IPS-15b (cell line): ENCODE measurements at regions not wholly inside any gene's neighbourhood (a gene's known extent, or its start where the extent isn't known, plus 50 kb on each side); places are given as distances from the start of the nearest gene placed in this dataset.

Experiments
- H3K27me3 ChIP-seq: one replicate; pipeline ENCODE4 v1.6.1; 2013; ENCODE audit warnings: low read length; ENCODE audit not compliant: control insufficient read depth, insufficient read depth
- H3K36me3 ChIP-seq: one replicate; pipeline ENCODE4 v1.6.1; 2013; ENCODE audit warnings: low read length; ENCODE audit not compliant: control insufficient read depth, insufficient read depth
- H3K4me1 ChIP-seq: one replicate; pipeline ENCODE4 v1.6.1; 2013; ENCODE audit warnings: mild to moderate bottlenecking, low read length; ENCODE audit not compliant: control insufficient read depth, insufficient read depth
- H3K4me3 ChIP-seq: one replicate; pipeline ENCODE4 v1.5.1; 2013; ENCODE audit warnings: low read depth, low read length
- H3K9ac ChIP-seq: one replicate; pipeline ENCODE4 v1.6.1; 2013; ENCODE audit warnings: low read depth, mild to moderate bottlenecking, low read length
- H3K9me3 ChIP-seq: one replicate; pipeline ENCODE4 v1.6.1; 2013; ENCODE audit warnings: mild to moderate bottlenecking, low read length; ENCODE audit not compliant: control insufficient read depth, insufficient read depth

DNA sequence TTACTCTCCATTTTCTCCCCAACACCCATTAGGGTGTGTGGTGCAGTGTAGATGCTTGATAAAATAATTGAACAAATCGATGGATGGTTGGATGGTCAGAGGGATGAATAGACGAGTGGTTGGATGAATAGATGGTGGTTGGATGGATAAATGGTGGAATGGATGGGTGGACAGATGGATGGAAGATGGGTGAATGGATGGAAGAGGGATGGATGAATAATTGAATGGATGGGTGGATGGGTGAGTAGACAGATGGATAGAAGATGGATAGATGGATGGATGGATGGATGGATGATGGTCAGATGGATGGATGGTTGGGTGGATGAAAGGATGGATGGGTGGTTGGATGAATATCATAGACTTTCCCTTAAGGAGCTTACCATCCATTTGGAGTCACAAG, 95.0 kb upstream of the BOD1 start:
- H3K4me1 ChIP-seq = no peaks in the 10 kb centered on the region
- H3K36me3 ChIP-seq = no peaks in the 10 kb centered on the region
- no peak overlapping the region for H3K9ac ChIP-seq
- H3K27me3 ChIP-seq = no peaks in the 10 kb centered on the region
- H3K9me3 ChIP-seq = no peaks in the 10 kb centered on the region
- no peak overlapping the region for H3K4me3 ChIP-seq

DNA sequence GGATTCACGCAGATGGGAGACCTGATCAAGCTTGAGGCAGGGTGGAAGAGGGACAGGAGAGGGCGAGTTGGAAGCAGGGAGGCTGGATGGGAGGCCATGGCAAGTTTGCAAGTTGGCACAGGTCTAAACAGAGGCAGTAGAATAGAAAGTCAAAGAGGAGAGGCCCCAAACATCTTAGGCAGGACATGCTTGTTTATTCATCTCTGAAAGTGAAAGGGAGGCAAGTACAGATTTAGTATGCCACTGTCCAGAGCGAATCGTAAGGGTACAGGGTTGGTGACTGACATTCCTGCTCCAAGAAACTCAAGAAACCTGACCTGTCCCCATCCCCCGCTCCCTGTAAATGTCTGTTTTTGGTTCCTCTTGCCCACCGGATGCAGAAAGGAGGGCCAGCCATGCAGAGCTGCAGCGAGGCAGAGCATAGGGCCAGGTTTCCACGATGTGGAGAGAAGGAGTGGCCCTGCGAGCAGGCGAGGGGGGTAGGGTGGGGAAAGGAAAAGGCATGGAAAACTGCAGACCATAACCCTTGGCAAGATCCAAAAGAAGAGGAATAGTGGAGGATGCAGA, 96.2 kb upstream of the BOD1 start:
- Histone ChIP-seq H3K27me3 (no peaks in the 10 kb centered on the region), H3K4me1 (no peaks in the 10 kb centered on the region), H3K4me3 (no peak overlapping the region), H3K9me3 (no peaks in the 10 kb centered on the region), H3K9ac (no peak overlapping the region), H3K36me3 (no peaks in the 10 kb centered on the region)

DNA sequence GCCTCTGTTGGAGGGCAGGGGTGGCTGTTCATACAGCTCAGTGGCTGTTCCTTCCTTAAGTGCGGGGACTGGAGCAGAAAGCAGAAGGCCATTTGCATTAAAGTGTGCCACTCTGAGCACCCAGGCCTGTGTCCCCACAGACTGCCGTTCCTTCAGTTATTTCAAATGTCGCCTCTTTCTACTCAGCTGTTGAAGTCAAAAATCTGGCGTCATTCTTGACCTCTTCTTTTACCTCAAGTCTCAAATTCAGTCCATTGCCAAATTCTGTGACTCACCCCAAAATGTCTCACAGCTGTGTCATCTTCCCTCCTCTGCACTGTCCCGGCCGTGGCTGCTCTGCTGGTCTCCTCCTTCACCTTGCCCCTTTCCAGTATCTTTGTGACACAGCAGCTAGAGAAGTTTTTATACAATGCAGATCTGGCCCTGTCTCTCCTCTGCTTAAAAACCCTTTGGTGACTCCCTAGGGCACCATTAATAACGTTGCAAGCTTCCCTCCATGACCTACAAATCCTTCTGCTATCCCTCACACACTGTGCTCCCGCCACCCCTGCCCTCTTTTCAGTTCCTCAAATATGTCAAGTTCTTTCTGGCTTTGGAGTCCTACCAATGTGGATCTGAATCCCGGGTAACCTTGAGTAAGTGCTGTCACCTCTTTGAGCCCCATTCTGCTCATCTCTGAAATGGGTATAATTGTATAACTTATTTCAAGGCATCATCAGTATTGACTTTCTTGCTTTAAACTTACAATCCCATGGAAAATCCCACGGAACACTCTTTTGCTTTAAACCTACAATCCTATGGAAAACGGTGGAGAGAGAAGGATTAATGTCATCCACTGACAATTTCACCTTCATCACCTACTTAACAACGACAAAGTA, 98.3 kb upstream of the BOD1 start:
- Histone ChIP-seq H3K9me3 (no peaks in the 10 kb centered on the region), H3K4me1 (no peaks in the 10 kb centered on the region), H3K36me3 (no peaks in the 10 kb centered on the region), H3K4me3 (no peak overlapping the region), H3K9ac (no peak overlapping the region), H3K27me3 (no peaks in the 10 kb centered on the region)

DNA sequence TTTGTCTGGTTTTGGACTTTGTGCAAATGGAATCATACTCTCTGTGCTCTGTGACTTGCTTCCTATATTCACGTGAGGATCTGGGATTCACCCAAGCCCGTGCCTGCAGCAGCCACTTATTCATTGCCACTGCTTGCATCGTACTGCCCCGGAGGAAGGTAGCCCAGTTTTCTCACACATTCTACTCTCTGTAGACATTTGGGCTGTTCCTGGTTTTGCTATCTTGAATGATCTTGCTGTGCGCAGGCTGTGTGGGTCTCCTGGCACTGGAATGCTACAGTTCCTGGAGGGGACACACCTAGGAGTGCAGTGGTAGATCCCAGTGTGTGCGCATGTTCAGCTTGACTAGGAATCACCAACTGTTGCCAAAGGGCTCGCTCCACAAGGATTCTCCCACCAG, 99.2 kb upstream of the BOD1 start:
- Histone ChIP-seq H3K4me3 (no peak overlapping the region), H3K9me3 (no peaks in the 10 kb centered on the region), H3K9ac (no peak overlapping the region), H3K27me3 (no peaks in the 10 kb centered on the region), H3K36me3 (no peaks in the 10 kb centered on the region), H3K4me1 (no peaks in the 10 kb centered on the region)

DNA sequence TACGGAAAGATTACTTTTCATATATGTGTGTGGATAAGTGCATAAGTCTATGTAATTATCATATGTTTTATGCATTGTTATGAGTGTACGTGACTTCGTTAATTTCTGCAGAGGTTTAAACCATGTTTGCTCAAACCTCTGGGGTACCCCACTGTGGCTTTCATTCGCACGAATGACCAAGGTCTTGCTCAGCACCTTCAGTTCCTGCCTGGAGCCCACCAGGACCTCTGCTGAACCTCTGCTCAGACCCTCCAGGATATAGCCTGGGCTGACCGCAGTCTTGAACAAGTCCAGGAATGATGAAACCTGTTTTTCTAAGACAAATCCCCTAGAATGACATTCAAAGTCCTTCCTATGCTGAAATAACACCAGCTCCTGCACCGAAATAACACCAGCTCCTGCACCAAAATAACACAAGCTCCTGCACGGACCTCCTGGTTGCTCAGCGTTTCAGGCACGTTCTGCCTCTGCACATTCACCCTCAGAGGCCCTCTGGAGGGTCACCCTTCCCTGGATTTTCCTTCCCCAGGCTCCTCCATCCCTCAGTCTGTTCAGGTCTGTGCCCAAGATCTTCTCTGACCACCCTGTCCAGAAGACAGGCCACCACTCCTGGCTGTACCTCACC, 99.7 kb upstream of the BOD1 start:
- no peaks in the 10 kb centered on the region for H3K36me3 ChIP-seq
- no peaks in the 10 kb centered on the region for H3K9me3 ChIP-seq
- H3K4me3 ChIP-seq = no peak overlapping the region
- H3K27me3 ChIP-seq = no peaks in the 10 kb centered on the region
- H3K4me1 ChIP-seq = peaks cover 2% of the 10 kb centered on the region
- no peak overlapping the region for H3K9ac ChIP-seq

DNA sequence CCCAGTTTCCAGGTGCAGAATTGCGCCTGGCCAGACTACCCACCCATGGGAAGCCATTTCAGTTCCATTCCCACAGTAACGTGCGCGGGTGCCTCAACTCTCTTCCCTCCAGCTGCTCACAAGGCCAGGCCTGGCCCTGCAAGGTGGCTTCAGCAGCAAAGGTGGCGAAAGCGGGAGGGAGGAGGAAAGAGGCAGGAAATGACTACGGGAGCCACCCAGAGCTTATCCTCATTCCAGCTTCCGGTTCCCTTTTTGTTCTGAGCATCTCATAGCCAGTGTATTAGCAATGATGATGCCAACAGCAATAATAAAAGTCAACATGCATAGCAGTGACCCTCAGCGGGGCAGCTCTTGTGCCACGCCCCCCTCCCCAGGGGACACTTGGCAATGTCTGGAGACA, 101.5 kb upstream of the BOD1 start:
- H3K9me3 ChIP-seq = no peaks in the 10 kb centered on the region
- no peaks in the 10 kb centered on the region for H3K36me3 ChIP-seq
- H3K9ac ChIP-seq = no peak overlapping the region
- H3K4me3 ChIP-seq = no peak overlapping the region
- peaks cover 2% of the 10 kb centered on the region for H3K4me1 ChIP-seq
- H3K27me3 ChIP-seq = no peaks in the 10 kb centered on the region

DNA sequence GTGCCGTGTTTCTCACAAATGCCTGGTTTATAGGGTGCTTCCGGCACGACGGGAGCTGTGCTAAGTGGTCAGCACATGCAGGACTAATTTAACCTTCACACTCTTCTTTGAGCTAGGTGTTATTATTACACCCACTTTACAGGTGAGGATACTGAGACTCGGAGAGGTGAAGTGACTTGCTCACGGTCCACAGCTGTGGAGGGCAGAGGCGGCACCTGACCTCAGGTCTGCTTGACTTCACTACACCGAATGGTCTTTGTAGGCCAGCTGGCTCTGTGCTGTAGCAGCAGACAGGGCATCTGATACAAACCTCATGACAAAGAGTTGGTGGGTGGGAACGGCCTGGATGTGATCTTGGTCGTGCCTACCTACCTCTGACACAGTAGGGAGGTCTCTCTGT, 102.0 kb upstream of the BOD1 start:
- peaks cover 2% of the 10 kb centered on the region for H3K4me1 ChIP-seq
- no peaks in the 10 kb centered on the region for H3K9me3 ChIP-seq
- H3K4me3 ChIP-seq = no peak overlapping the region
- no peaks in the 10 kb centered on the region for H3K27me3 ChIP-seq
- no peaks in the 10 kb centered on the region for H3K36me3 ChIP-seq
- no peak overlapping the region for H3K9ac ChIP-seq

DNA sequence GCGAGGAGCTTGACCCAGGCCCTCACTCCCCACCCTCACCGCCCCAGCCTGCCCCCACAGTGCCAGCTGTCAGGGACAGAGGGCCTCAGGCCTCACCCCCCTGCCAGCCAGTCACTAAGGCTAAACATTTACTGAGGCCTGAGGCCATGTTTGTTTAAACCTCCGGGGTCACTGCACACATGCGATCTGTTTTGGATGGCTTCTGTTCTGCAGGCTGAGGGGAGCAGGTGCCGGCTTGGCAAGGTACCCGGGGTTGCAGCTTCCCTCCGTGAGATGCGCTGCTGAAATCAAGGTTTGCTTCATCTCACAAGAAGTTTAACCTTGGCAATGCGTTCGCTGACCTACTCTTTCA, 103.3 kb upstream of the BOD1 start:
- Histone ChIP-seq H3K4me3 (no peak overlapping the region), H3K27me3 (no peaks in the 10 kb centered on the region), H3K9me3 (no peaks in the 10 kb centered on the region), H3K4me1 (peaks cover 2% of the 10 kb centered on the region), H3K36me3 (no peaks in the 10 kb centered on the region), H3K9ac (no peak overlapping the region)

DNA sequence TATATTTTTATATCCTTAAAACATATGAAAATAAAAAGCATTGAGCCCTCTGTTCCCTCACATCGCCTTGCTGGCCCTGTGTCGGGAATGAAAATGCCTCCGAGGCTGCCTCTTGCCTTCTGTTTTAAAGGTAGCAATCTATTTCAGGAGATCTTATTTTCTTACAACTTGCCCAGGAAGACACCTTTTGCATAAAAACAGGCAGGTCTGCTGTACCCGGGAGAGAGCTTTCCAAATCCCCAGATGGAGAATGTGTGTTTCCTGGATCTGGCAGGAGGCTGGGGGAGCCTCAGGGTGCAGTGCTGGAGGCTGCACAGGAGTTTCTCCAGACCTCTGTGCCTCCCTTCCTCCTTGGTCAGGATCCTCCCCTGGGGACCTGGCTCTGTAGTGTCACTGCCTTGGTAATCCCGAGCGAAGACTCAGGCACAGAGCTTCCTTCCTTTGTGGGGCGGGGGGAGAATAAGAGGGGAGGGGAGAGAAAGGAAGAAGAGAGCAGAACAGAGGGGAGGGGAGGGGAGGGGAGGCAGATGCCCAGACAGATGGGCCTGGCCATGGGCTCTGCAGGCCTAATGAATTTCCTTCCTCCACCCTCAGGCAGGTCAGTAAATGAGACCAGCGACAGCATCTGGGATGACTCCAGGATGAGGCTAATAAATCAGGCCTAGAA, 104.0 kb upstream of the BOD1 start:
- peaks cover 2% of the 10 kb centered on the region for H3K4me1 ChIP-seq
- no peaks in the 10 kb centered on the region for H3K27me3 ChIP-seq
- H3K4me3 ChIP-seq = no peak overlapping the region
- no peaks in the 10 kb centered on the region for H3K36me3 ChIP-seq
- no peaks in the 10 kb centered on the region for H3K9me3 ChIP-seq
- no peak overlapping the region for H3K9ac ChIP-seq

DNA sequence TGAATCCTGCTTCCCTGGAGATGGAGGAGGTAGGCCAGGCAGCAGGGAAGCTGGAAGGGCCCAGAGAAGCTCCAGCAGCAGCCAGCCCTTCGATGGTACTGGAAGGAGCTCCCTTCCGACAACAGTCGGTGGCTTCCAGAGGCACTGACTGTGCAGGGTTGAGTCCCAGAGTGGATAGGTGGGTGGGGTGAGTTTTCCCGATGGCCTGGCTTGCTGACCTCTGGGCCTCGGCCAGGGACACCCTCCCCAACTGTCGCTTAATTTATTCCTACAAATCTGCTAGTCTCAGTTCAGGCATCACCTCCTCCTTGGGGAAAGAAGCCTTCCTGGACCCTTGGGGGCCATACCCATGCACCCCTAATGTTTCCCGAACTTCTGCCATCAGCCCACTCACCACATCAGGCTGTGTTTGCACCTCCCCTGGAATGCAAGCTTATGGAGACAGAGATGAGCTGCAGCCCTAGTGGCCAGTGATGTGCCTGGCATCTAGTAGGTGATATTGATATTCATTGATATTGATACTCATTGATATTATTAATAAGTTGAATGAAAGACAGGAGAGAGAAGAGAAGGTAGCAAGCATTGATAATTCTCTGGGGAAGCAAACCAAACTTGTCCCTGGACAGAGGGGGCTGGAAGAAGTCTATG, 104.6 kb upstream of the BOD1 start:
- H3K27me3 ChIP-seq = no peaks in the 10 kb centered on the region
- no peak overlapping the region for H3K4me3 ChIP-seq
- no peak overlapping the region for H3K9ac ChIP-seq
- peaks cover 2% of the 10 kb centered on the region for H3K4me1 ChIP-seq
- no peaks in the 10 kb centered on the region for H3K36me3 ChIP-seq
- H3K9me3 ChIP-seq = no peaks in the 10 kb centered on the region

DNA sequence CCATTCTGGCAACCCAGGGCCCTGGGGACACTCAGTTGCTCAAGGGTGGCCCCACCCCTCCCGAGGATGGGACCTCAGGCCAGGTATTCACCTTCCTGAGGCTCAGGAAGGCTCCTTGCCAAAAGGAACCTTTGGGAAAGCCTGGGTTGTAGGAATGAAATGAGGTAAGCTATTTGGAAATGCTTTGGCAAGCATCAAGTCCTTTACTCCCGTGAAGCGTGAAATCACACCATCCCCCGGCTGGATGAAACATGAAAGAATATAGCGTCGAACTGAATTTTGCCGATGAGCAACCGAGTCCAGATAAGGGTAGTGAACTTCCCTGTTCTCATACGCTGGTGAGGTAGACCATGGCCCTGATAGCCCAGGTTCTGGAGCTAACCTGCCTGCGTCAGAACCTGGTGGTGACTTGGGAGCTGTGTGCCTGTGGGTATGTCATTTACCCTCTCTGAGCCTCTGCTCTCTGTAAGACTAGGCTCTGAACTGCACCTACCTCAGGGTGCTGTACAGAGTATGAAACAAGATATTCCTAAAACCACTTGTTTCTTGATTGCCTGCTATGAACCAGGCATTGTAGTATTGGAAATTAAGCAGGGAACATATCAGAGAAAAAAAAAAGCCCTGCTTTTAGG, 105.3 kb upstream of the BOD1 start:
- H3K9ac ChIP-seq = no peak overlapping the region
- H3K9me3 ChIP-seq = no peaks in the 10 kb centered on the region
- H3K36me3 ChIP-seq = no peaks in the 10 kb centered on the region
- H3K4me1 ChIP-seq = peaks cover 2% of the 10 kb centered on the region
- no peak overlapping the region for H3K4me3 ChIP-seq
- H3K27me3 ChIP-seq = no peaks in the 10 kb centered on the region
